Neural progenitor cell (in vitro differentiated cells): ENCODE measurements at regions not wholly inside any gene's neighbourhood (a gene's known extent, or its start where the extent isn't known, plus 50 kb on each side); places are given as distances from the start of the nearest gene placed in this dataset.

Experiments used
- EZH2 ChIP-seq: fragments of 200-600 bp; sonication (generic); IDR thresholded peaks from 2 replicates; pipeline ENCODE4 v1.6.1; 2017; ENCODE audit warnings: antibody characterized with exemption, mild to moderate bottlenecking, moderate library complexity
- EZH2phosphoT487 ChIP-seq: fragments of 200-600 bp; sonication (generic); IDR thresholded peaks from 2 replicates; pipeline ENCODE4 v1.6.1; 2017; ENCODE audit warnings: antibody characterized with exemption
- TF ChIP-seq, protein P1 (sequence below): fragments of 200-600 bp; sonication (generic); IDR thresholded peaks from 2 replicates; pipeline ENCODE4 v1.5.1; 2017; ENCODE audit warnings: antibody characterized with exemption, mild to moderate bottlenecking

DNA sequence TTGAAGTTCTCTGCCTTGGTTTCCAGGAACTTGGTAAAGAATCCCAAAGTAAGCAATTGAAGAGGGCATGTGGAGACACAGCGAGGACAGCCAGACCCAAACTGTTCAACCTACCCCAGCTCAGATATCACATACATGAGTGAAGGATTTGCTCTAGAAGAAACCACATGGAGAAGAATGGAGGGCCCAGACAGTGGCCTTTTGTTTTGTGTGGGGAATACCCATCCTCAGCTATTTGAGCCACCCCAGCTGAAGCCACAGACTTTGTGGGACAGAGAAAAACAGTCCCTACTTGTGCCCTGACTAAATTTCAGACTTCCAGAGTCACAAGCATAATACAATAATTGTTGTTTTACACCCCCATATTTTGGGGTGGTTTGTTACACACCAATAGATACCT, 387.1 kb downstream of the ZSWIM6 start:
- TF ChIP-seq, protein P1, sequence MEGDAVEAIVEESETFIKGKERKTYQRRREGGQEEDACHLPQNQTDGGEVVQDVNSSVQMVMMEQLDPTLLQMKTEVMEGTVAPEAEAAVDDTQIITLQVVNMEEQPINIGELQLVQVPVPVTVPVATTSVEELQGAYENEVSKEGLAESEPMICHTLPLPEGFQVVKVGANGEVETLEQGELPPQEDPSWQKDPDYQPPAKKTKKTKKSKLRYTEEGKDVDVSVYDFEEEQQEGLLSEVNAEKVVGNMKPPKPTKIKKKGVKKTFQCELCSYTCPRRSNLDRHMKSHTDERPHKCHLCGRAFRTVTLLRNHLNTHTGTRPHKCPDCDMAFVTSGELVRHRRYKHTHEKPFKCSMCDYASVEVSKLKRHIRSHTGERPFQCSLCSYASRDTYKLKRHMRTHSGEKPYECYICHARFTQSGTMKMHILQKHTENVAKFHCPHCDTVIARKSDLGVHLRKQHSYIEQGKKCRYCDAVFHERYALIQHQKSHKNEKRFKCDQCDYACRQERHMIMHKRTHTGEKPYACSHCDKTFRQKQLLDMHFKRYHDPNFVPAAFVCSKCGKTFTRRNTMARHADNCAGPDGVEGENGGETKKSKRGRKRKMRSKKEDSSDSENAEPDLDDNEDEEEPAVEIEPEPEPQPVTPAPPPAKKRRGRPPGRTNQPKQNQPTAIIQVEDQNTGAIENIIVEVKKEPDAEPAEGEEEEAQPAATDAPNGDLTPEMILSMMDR, result no peak
- no peak for TF ChIP-seq EZH2
- no peak for TF ChIP-seq EZH2phosphoT487
